ENCODE measurements at regions not wholly inside any gene's neighbourhood (a gene's known extent, or its start where the extent isn't known, plus 50 kb on each side); places are given as distances from the start of the nearest gene placed in this dataset.

GRCh38 chr6:74798302-74798701 lies 407.6 kb downstream of the COL12A1 start:
- H3K27ac Mint-ChIP-seq, result no peak overlapping the region
- no peaks in the 10 kb centered on the region for H3K36me3 Mint-ChIP-seq (ENCODE audit: low read depth)
- H3K9me3 Mint-ChIP-seq (ENCODE audit: insufficient read depth), result peaks cover 23% of the 10 kb centered on the region
- H3K4me1 Mint-ChIP-seq (ENCODE audit: low read depth), result no peaks in the 10 kb centered on the region
- CTCF ChIA-PET, result no interaction called here
- POLR2A ChIA-PET, result no interaction called here
- DNase-seq, result no peak
- H3K27me3 Mint-ChIP-seq (ENCODE audit: low read depth), result no peaks in the 10 kb centered on the region
- no peak for ATAC-seq
- H3K4me3 Mint-ChIP-seq, result no peak overlapping the region

GRCh38 chr6:74785236-74785635 lies 420.6 kb downstream of the COL12A1 start:
- ChIA-PET CTCF (no interaction called here), POLR2A (no interaction called here)
- no peaks in the 10 kb centered on the region for H3K27me3 Mint-ChIP-seq (ENCODE audit: low read depth)
- no peak overlapping the region for H3K4me3 Mint-ChIP-seq
- no peaks in the 10 kb centered on the region for H3K36me3 Mint-ChIP-seq (ENCODE audit: low read depth)
- DNase-seq (no peak), ATAC-seq (no peak)
- no peaks in the 10 kb centered on the region for H3K4me1 Mint-ChIP-seq (ENCODE audit: low read depth)
- no peak overlapping the region for H3K27ac Mint-ChIP-seq
- peaks cover 4% of the 10 kb centered on the region for H3K9me3 Mint-ChIP-seq (ENCODE audit: insufficient read depth)

- Mint-ChIP-seq H3K4me1 (ENCODE audit: low read depth) (no peaks in the 10 kb centered on the region), H3K27ac (no peak overlapping the region), H3K4me3 (no peak overlapping the region), H3K9me3 (ENCODE audit: insufficient read depth) (peaks cover 4% of the 10 kb centered on the region), H3K36me3 (ENCODE audit: low read depth) (no peaks in the 10 kb centered on the region), H3K27me3 (ENCODE audit: low read depth) (no peaks in the 10 kb centered on the region)
- no peak for DNase-seq
- CTCF ChIA-PET, result no interaction called here
- POLR2A ChIA-PET, result no interaction called here
- ATAC-seq, result no peak
Observed at GRCh38 chr6:74782346-74782745, 423.5 kb downstream of the COL12A1 start.

GRCh38 chr6:74780831-74781230 lies 425.0 kb downstream of the COL12A1 start:
- H3K27ac Mint-ChIP-seq, result no peak overlapping the region
- POLR2A ChIA-PET, result no interaction called here
- H3K27me3 Mint-ChIP-seq (ENCODE audit: low read depth), result no peaks in the 10 kb centered on the region
- H3K9me3 Mint-ChIP-seq (ENCODE audit: insufficient read depth), result peaks cover 4% of the 10 kb centered on the region
- ATAC-seq (no peak), DNase-seq (no peak)
- no peak overlapping the region for H3K4me3 Mint-ChIP-seq
- H3K4me1 Mint-ChIP-seq (ENCODE audit: low read depth), result no peaks in the 10 kb centered on the region
- no peaks in the 10 kb centered on the region for H3K36me3 Mint-ChIP-seq (ENCODE audit: low read depth)
- CTCF ChIA-PET, result no interaction called here

GRCh38 chr6:74768738-74769137 lies 437.1 kb downstream of the COL12A1 start:
- Mint-ChIP-seq H3K27ac (no peak overlapping the region), H3K27me3 (ENCODE audit: low read depth) (no peaks in the 10 kb centered on the region), H3K36me3 (ENCODE audit: low read depth) (no peaks in the 10 kb centered on the region), H3K4me1 (ENCODE audit: low read depth) (no peaks in the 10 kb centered on the region), H3K9me3 (ENCODE audit: insufficient read depth) (no peaks in the 10 kb centered on the region), H3K4me3 (no peak overlapping the region)
- DNase-seq, result no peak
- CTCF ChIA-PET, result no interaction called here
- POLR2A ChIA-PET, result no interaction called here
- ATAC-seq, result no peak

- no peaks in the 10 kb centered on the region for H3K27me3 Mint-ChIP-seq (ENCODE audit: low read depth)
- CTCF ChIA-PET, result no interaction called here
- POLR2A ChIA-PET, result no interaction called here
- DNase-seq, result no peak
- H3K4me1 Mint-ChIP-seq (ENCODE audit: low read depth), result no peaks in the 10 kb centered on the region
- H3K27ac Mint-ChIP-seq, result no peak overlapping the region
- ATAC-seq, result no peak
- no peaks in the 10 kb centered on the region for H3K36me3 Mint-ChIP-seq (ENCODE audit: low read depth)
- H3K9me3 Mint-ChIP-seq (ENCODE audit: insufficient read depth), result no peaks in the 10 kb centered on the region
- no peak overlapping the region for H3K4me3 Mint-ChIP-seq
Observed at GRCh38 chr6:74768120-74768519, 437.7 kb downstream of the COL12A1 start.

GRCh38 chr6:74765486-74765885 lies 440.4 kb downstream of the COL12A1 start:
- Mint-ChIP-seq H3K27ac (no peak overlapping the region), H3K4me1 (ENCODE audit: low read depth) (no peaks in the 10 kb centered on the region), H3K4me3 (no peak overlapping the region), H3K27me3 (ENCODE audit: low read depth) (no peaks in the 10 kb centered on the region), H3K9me3 (ENCODE audit: insufficient read depth) (no peaks in the 10 kb centered on the region), H3K36me3 (ENCODE audit: low read depth) (no peaks in the 10 kb centered on the region)
- DNase-seq, result no peak
- POLR2A ChIA-PET, result no interaction called here
- ATAC-seq, result no peak
- CTCF ChIA-PET, result no interaction called here

- Mint-ChIP-seq H3K36me3 (ENCODE audit: low read depth) (no peaks in the 10 kb centered on the region), H3K4me3 (no peak overlapping the region), H3K4me1 (ENCODE audit: low read depth) (no peaks in the 10 kb centered on the region), H3K27ac (no peak overlapping the region), H3K27me3 (ENCODE audit: low read depth) (no peaks in the 10 kb centered on the region), H3K9me3 (ENCODE audit: insufficient read depth) (no peaks in the 10 kb centered on the region)
- ChIA-PET CTCF (interaction anchor here (0.7 kb wide), 1 partner anchor 229 kb away, joined by 3 read pairs; no protein-coding TSS in a partner anchor), POLR2A (no interaction called here)
- ATAC-seq (no peak), DNase-seq (no peak)
Observed at GRCh38 chr6:74764486-74764885, 441.4 kb downstream of the COL12A1 start.

GRCh38 chr6:74762841-74763240 lies 443.0 kb downstream of the COL12A1 start:
- no peaks in the 10 kb centered on the region for H3K36me3 Mint-ChIP-seq (ENCODE audit: low read depth)
- CTCF ChIA-PET, result no interaction called here
- POLR2A ChIA-PET, result no interaction called here
- no peak overlapping the region for H3K27ac Mint-ChIP-seq
- no peak overlapping the region for H3K4me3 Mint-ChIP-seq
- no peaks in the 10 kb centered on the region for H3K9me3 Mint-ChIP-seq (ENCODE audit: insufficient read depth)
- no peaks in the 10 kb centered on the region for H3K4me1 Mint-ChIP-seq (ENCODE audit: low read depth)
- DNase-seq (no peak), ATAC-seq (no peak)
- H3K27me3 Mint-ChIP-seq (ENCODE audit: low read depth), result no peaks in the 10 kb centered on the region

GRCh38 chr6:74757813-74758212 lies 448.0 kb downstream of the COL12A1 start:
- Mint-ChIP-seq H3K4me1 (ENCODE audit: low read depth) (no peaks in the 10 kb centered on the region), H3K36me3 (ENCODE audit: low read depth) (no peaks in the 10 kb centered on the region), H3K4me3 (no peak overlapping the region), H3K9me3 (ENCODE audit: insufficient read depth) (no peaks in the 10 kb centered on the region), H3K27me3 (ENCODE audit: low read depth) (no peaks in the 10 kb centered on the region), H3K27ac (no peak overlapping the region)
- POLR2A ChIA-PET, result no interaction called here
- CTCF ChIA-PET, result no interaction called here
- DNase-seq, result no peak
- no peak for ATAC-seq

GRCh38 chr6:74756923-74757322 lies 448.9 kb downstream of the COL12A1 start:
- POLR2A ChIA-PET, result no interaction called here

GRCh38 chr6:74755778-74756177 lies 450.1 kb downstream of the COL12A1 start:
- Mint-ChIP-seq H3K4me3 (no peak overlapping the region), H3K4me1 (ENCODE audit: low read depth) (no peaks in the 10 kb centered on the region), H3K36me3 (ENCODE audit: low read depth) (no peaks in the 10 kb centered on the region), H3K27ac (no peak overlapping the region), H3K27me3 (ENCODE audit: low read depth) (no peaks in the 10 kb centered on the region), H3K9me3 (ENCODE audit: insufficient read depth) (no peaks in the 10 kb centered on the region)
- DNase-seq (no peak), ATAC-seq (no peak)
- CTCF ChIA-PET, result no interaction called here
- POLR2A ChIA-PET, result no interaction called here

More at GRCh38 chr6:74756923-74757322, 448.9 kb downstream of the COL12A1 start:
- Mint-ChIP-seq H3K4me1 (ENCODE audit: low read depth) (no peaks in the 10 kb centered on the region), H3K9me3 (ENCODE audit: insufficient read depth) (no peaks in the 10 kb centered on the region), H3K27ac (no peak overlapping the region), H3K27me3 (ENCODE audit: low read depth) (no peaks in the 10 kb centered on the region), H3K4me3 (no peak overlapping the region), H3K36me3 (ENCODE audit: low read depth) (no peaks in the 10 kb centered on the region)
- CTCF ChIA-PET, result no interaction called here
- ATAC-seq (no peak), DNase-seq (no peak)

- ChIA-PET CTCF (no interaction called here), POLR2A (no interaction called here)
- Mint-ChIP-seq H3K4me3 (no peak overlapping the region), H3K27me3 (ENCODE audit: low read depth) (no peaks in the 10 kb centered on the region), H3K9me3 (ENCODE audit: insufficient read depth) (no peaks in the 10 kb centered on the region), H3K27ac (no peak overlapping the region), H3K36me3 (ENCODE audit: low read depth) (no peaks in the 10 kb centered on the region), H3K4me1 (ENCODE audit: low read depth) (no peaks in the 10 kb centered on the region)
- DNase-seq (no peak), ATAC-seq (no peak)
Observed at GRCh38 chr6:74755196-74755595, 450.7 kb downstream of the COL12A1 start.

Measured in activated CD8-positive, alpha-beta T cell treated with anti-CD3 and anti-CD28 coated beads, Interleukin-2, amount 10 ng/mL, durations not matched to agents 7 days and 5 days (primary cell).